GM19372 (cell line): ENCODE measurements at regions not wholly inside any gene's neighbourhood (a gene's known extent, or its start where the extent isn't known, plus 50 kb on each side); places are given as distances from the start of the nearest gene placed in this dataset.
"Not testable (repeated sequence)": the region's sequence is repeated elsewhere in the genome, so short reads cannot be mapped to it uniquely, and the experiment has no call there.

Experiments
- ATAC-seq: cut with Tn5 transposase; IDR thresholded peaks from one replicate; pipeline ENCODE4 v1.9.1; 2021; ENCODE audit warnings: mild to moderate bottlenecking, low read depth, moderate library complexity; ENCODE audit not compliant: unreplicated experiment

- no peak for ATAC-seq
Measured at GRCh38 chr13:105908586-105908985, 626.9 kb downstream of the EFNB2 start.

- ATAC-seq: no peak
Measured at GRCh38 chr13:105907319-105908019, 628.0 kb downstream of the EFNB2 start.

GRCh38 chr13:105906746-105907145, 628.7 kb downstream of the EFNB2 start:
- no peak for ATAC-seq

- ATAC-seq: no peak
Measured at GRCh38 chr13:105904034-105904742, 631.3 kb downstream of the EFNB2 start.

GRCh38 chr13:105902396-105902795, 633.1 kb downstream of the EFNB2 start:
- ATAC-seq: no peak

DNA sequence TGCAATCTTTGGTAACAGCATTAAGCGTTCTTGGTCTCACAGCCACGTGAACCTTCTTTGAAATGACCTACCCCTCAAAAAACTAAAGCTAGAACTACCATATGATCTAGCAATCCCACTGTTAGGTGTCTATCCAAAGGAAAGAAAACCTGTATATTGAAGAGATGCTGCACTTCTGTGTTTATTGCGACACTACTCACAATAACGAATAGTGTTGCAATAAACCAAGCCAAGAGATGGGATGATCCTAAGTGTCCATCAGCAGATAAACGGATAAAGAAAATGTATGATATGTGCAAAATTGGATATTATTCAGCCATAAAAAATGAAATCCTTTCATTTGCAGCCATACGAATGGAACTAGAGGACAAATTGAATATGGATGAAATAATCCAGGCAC, 637.9 kb downstream of the EFNB2 start:
- ATAC-seq: no peak

DNA sequence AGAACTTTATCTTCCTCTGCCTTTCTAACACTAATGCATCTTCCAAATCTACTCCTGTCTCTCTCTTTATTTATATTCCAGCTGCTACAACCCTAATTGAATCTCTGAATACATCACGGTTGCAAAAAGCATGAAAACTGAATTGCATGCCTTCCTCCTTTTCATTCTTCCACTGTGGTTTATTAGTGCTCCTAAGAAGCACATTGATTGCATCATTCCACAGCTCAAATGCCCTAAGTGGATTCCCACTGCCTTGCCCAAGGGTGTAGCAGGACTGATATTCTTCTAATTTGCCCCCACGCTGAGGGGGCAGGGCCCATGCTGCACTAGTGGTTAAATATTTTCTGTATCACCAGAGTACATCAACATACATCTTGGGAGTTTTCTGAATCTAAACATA, 640.8 kb downstream of the EFNB2 start:
- ATAC-seq: no peak

GRCh38 chr13:105890509-105890908, 645.0 kb downstream of the EFNB2 start:
- no peak for ATAC-seq

DNA sequence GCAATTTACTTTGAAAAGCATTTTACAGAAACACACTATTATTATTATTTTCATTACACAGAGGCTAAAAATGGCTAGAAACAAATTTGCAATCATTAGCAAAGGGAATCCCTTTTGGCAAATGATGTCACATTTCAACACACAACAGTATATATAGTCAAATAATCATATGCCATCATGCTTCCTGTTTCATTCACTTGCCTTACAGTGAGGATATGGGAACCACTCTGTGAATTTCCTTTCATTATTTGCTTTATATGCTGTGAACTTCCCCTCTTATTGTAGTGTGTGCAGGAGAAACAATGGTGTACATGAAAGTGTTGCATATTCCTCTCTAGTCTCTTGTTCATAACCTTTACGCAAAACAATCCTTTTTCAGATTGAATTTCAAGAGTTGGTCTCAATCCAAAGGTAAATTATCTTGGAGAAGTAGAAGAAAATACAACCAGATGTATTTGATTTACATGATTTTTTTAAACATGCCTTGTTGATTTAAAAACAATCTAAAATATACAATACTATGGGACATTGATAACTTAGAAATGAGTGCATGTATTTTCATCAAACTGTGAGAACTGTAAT, 657.3 kb downstream of the EFNB2 start:
- no peak for ATAC-seq

DNA sequence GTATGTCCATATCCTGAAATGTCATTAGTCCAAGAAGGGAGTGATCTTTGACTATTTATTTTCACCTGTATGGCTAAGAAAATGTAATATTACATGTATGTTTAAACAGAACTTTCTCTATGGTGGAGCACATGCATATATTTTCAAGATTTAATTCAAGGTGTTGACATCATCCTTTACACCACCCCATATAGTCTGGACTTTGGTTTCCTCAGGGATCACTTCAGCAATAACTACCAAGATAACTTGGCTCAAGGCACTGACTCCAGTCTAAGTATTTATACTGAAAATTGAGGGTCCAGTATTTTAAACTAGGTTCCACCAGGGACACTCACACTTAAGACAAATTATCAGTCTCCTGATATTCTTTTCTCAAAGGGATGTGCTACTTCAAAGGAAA, 660.6 kb downstream of the EFNB2 start:
- no peak for ATAC-seq

- no peak for ATAC-seq
Measured at GRCh38 chr13:105871768-105872167, 663.7 kb downstream of the EFNB2 start.

- ATAC-seq: no peak
Measured at GRCh38 chr13:105871326-105871725, 664.1 kb downstream of the EFNB2 start.

DNA sequence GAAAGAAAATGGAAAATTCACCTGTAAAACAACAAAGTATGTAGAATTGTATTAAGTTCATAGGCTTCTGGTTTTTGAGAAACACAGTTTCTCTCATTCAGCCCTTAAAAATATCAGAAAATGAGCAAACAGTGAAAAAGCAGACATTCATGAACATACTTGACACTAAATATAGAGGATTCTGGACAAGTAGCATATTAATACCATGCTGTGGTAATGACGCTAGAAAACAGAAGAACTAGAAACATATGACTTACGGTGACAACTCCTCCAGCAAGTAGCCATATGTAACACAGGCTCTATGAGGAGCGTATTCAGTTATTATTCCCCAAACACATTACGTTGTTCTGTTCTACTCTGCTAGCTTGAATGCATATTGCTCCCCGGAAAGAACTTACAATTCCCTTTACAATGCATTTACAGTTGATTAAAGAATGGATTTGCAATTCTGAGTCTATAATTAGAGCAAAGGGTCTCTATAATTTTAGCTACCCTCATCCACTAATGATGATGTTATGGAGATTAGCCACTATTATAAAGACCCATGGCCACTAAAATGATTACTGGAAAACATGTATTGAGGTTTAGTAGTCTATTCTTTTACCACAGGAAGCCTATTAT, 672.1 kb downstream of the EFNB2 start:
- ATAC-seq: no peak

DNA sequence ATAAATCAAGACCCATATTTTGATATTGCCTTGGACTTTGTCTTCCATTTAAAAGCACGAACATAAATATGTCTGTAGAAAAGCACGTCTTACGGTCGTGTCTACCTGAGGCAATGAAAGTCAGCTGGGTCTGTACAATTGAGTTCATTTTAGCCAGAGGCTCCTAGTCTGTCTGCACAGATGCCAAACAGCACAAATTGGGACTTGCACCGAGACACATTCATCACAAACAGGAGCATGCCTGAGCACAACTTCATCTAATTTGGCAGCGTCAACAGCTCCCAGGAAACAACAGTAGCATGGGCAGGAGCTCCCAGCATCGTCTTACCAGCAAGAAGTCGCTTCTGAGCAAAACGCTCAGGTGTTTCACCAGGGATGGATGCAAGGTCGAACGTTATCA, 687.0 kb downstream of the EFNB2 start:
- no peak for ATAC-seq

GRCh38 chr13:105847527-105848291, 687.8 kb downstream of the EFNB2 start:
- ATAC-seq: no peak

DNA sequence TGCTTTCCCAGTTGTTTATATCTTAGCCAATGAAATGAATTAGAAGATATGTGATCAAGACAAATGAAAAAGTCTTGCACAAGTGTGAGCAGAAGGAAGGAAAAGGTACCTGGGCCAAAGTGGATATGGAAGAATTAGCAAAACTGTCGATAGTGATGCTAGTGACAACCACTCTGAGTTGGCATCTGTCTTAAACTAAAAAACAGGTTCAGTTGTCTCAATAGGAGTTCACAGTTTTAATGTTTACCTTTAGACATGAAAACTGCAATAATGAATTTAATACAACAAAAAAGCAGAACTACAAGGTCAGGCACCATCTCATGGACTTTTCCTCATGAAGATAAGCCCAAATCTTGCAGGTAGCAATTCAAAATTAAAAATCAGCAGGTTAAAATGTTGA, 688.5 kb downstream of the EFNB2 start:
- no peak for ATAC-seq

- no peak for ATAC-seq
Measured at GRCh38 chr13:105841286-105841685, 694.2 kb downstream of the EFNB2 start.

DNA sequence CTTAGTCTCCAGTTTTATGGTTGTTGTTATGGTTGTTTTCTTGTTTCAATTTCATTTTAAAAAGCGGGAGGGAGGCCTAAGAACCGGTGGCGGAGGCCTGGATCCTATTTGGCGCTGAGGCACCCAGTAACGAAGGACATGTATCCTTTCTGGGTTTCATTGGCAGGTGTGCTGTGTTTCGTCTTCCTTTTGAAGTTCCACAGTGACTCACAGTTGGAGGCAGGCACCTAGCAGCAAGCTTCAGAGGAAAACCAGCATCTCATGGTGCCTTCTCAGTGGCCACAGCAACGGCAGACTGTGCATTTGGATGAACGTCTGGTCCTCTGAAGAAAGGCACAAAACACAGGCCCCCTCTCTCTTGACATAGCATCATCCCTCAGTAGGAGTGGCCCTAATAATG, 697.2 kb downstream of the EFNB2 start:
- ATAC-seq: no peak

DNA sequence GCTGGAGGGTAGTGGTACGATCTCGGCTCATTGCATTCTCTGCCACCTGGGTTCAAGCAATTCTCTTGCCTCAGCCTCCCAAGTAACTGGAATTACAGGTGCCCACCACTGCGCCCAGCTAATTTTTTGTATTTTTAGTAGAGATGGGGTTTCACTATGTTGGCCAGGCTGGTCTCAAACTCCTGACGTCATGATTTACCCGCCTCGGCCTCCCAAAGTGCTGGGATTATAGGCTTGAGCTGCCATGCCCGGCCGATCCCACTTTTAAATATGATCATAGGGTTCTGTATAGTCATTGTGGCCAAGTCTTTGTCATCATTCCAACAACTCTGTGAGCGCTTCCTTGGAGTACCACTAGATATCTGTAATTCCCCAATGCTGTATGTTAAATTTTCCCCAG, 698.2 kb downstream of the EFNB2 start:
- ATAC-seq: not testable (repeated sequence)

- ATAC-seq: no peak
Measured at GRCh38 chr13:105830821-105831220, 704.6 kb downstream of the EFNB2 start.
